CD14-positive monocyte (primary cell): ENCODE measurements at regions not wholly inside any gene's neighbourhood (a gene's known extent, or its start where the extent isn't known, plus 50 kb on each side); places are given as distances from the start of the nearest gene placed in this dataset.

Source experiments
- DNase-seq, 3 donors: peaks; one replicate each; pipeline ENCODE4 v3.0.0-alpha.2; 2011 to 2022
- H2AFZ ChIP-seq: 2 replicates; pipeline ENCODE4 v1.6.0; 2012; ENCODE audit warnings: mild to moderate bottlenecking, low read depth, low read length, inconsistent platforms; ENCODE audit not compliant: insufficient read depth, poor library complexity, severe bottlenecking
- H3K27ac ChIP-seq, 2 donors: 1 replicate in 1 of 2; 2 replicates in 1 of 2; pipeline ENCODE4 v1.5.1; 2012 to 2013; ENCODE audit warnings: low read length in 2 of 2, control low read depth in 1 of 2, inconsistent platforms in 1 of 2, low read depth in 1 of 2, mild to moderate bottlenecking in 1 of 2
- H3K27me3 ChIP-seq, 2 donors: one replicate each; pipeline versions ENCODE4 v1.6.0 to v1.6.1; 2011 to 2013; ENCODE audit warnings: low read length in 2 of 2; ENCODE audit not compliant: control insufficient read depth in 2 of 2, insufficient read depth in 2 of 2
- H3K36me3 ChIP-seq, 2 donors: replicated peaks in 1 of 2; 1 replicate in 1 of 2; 2 replicates in 1 of 2; pipeline versions ENCODE4 v1.5.1 to v1.6.1; 2012 to 2013; ENCODE audit warnings: low read length in 2 of 2, control low read depth in 1 of 2, inconsistent platforms in 1 of 2, mild to moderate bottlenecking in 1 of 2; ENCODE audit not compliant: insufficient read depth in 2 of 2, control insufficient read depth in 1 of 2
- H3K4me1 ChIP-seq, 2 donors: 1 replicate in 1 of 2; 2 replicates in 1 of 2; pipeline versions ENCODE4 v1.5.1 to v1.6.1; 2012 to 2013; ENCODE audit warnings: low read length in 2 of 2, control low read depth in 1 of 2, inconsistent platforms in 1 of 2, mild to moderate bottlenecking in 1 of 2, moderate library complexity in 1 of 2; ENCODE audit not compliant: insufficient read depth in 2 of 2, control insufficient read depth in 1 of 2
- H3K4me2 ChIP-seq: replicated peaks from 2 replicates; pipeline ENCODE3; 2012; ENCODE audit warnings: low read length, moderate library complexity, mild to moderate bottlenecking; ENCODE audit not compliant: poor library complexity, severe bottlenecking; ENCODE audit errors: extremely low read depth
- H3K4me3 ChIP-seq, 3 experiments: fragments of 200-600 bp in 1 of 3; sonication (generic) in 1 of 3; replicated peaks in 1 of 3; 1 replicate in 2 of 3; 2 replicates in 1 of 3; pipeline ENCODE4 v1.5.1; 2011 to 2013; ENCODE audit warnings: low read length in 3 of 3, mild to moderate bottlenecking in 3 of 3, control low read depth in 2 of 3, low read depth in 2 of 3, inconsistent platforms in 1 of 3, moderate library complexity in 1 of 3
- H3K79me2 ChIP-seq: 2 replicates; pipeline ENCODE4 v1.6.0; 2012; ENCODE audit warnings: mild to moderate bottlenecking, control low read depth, inconsistent platforms, low read length, moderate library complexity; ENCODE audit not compliant: insufficient read depth
- H3K9ac ChIP-seq: 2 replicates; pipeline ENCODE4 v1.6.0; 2017; ENCODE audit warnings: low read length, mild to moderate bottlenecking; ENCODE audit not compliant: insufficient read depth, poor library complexity, severe bottlenecking
- H3K9me3 ChIP-seq, 2 donors: replicated peaks in 1 of 2; 1 replicate in 1 of 2; 2 replicates in 1 of 2; pipeline versions ENCODE4 v1.5.1 to v1.6.1; 2012 to 2013; ENCODE audit warnings: low read length in 2 of 2, control low read depth in 1 of 2; ENCODE audit not compliant: control insufficient read depth in 1 of 2, insufficient read depth in 1 of 2
- H4K20me1 ChIP-seq: 2 replicates; pipeline ENCODE4 v1.6.0; 2012; ENCODE audit warnings: mild to moderate bottlenecking, low read length, control low read depth, moderate library complexity; ENCODE audit not compliant: insufficient read depth
- H3K27ac Mint-ChIP-seq, 7 donors: one replicate each; pipeline ENCODE4 v1.8.0; 2020; ENCODE audit warnings: mild to moderate bottlenecking in 7 of 7, mixed read lengths in 7 of 7, moderate library complexity in 6 of 7, inconsistent platforms in 2 of 7
- H3K27me3 Mint-ChIP-seq, 3 donors: one replicate each; pipeline ENCODE4 v1.8.0; 2021 to 2022; ENCODE audit warnings: low read depth in 3 of 3, mild to moderate bottlenecking in 3 of 3, mixed read lengths in 3 of 3, moderate library complexity in 3 of 3, inconsistent platforms in 1 of 3
- H3K36me3 Mint-ChIP-seq, 2 donors: one replicate each; pipeline ENCODE4 v1.8.0; 2020; ENCODE audit warnings: mixed read lengths in 2 of 2, inconsistent platforms in 1 of 2, mild to moderate bottlenecking in 1 of 2
- H3K4me1 Mint-ChIP-seq: one replicate; pipeline ENCODE4 v1.8.0; 2020; ENCODE audit warnings: mild to moderate bottlenecking, mixed read lengths
- H3K4me3 Mint-ChIP-seq, 2 donors: one replicate each; pipeline ENCODE4 v1.8.0; 2020; ENCODE audit warnings: mild to moderate bottlenecking in 2 of 2, mixed read lengths in 2 of 2, moderate library complexity in 1 of 2
- H3K9me3 Mint-ChIP-seq, 7 donors: one replicate each; pipeline ENCODE4 v1.8.0; 2020 to 2022; ENCODE audit warnings: mixed read lengths in 7 of 7, mild to moderate bottlenecking in 6 of 7, moderate library complexity in 6 of 7, inconsistent platforms in 2 of 7
- WGBS: methylation state at CpG from one replicate; pipeline ENCODE4 v1.1.5; 2013; ENCODE audit warnings: missing lambda C conversion rate; ENCODE audit not compliant: insufficient coverage; 5-methylcytosine and 5-hydroxymethylcytosine counted together
- intact Hi-C, 2 donors: fragments of 100-400 bp; cut with micrococcal nuclease; formaldehyde crosslinking; loops; one replicate each; pipeline versions ENCODE4 v1.15.0 to v1.15.1; 2023
- TF ChIP-seq, protein P1 (sequence below): fragments of 200-600 bp; IDR thresholded peaks from one replicate; pipeline ENCODE4 v1.8.0; 2022; ENCODE audit warnings: antibody characterized with exemption, mild to moderate bottlenecking

DNA sequence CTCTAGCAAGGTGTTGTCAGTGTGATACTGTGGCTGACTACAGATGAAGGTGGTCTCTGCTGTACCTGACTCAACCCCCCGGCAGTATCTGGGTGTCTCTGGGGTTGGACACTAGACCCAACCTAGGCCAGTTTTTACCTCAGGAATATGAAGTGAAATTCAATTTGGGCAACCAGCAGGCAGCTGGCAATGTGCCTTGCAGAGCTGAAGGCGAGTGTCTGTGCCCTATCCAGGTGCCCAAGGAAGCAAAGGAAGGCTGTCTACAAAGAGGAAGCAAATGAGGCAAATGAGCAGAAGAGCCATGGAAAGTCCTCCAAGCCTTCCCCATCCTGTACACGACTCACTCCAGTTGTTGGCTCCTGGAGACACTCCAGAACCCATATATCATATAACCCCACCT lies 264.6 kb upstream of the AGAP1 start:
- H3K4me1 Mint-ChIP-seq: no peaks in the 10 kb centered on the region
- no peak overlapping the region for H3K4me3 Mint-ChIP-seq
- peaks cover 3 to 9% (median 5%) of the 10 kb centered on the region in 3 donors for H3K27me3 Mint-ChIP-seq
- Histone ChIP-seq H4K20me1 (no peaks in the 10 kb centered on the region), H3K9ac (no peak overlapping the region), H3K27ac (no peak overlapping the region), H3K27me3 (no peaks in the 10 kb centered on the region), H2AFZ (no peak overlapping the region), H3K9me3 (no peaks in the 10 kb centered on the region), H3K36me3 (no peaks in the 10 kb centered on the region), H3K79me2 (no peaks in the 10 kb centered on the region), H3K4me1 (no peaks in the 10 kb centered on the region), H3K4me2 (no peak overlapping the region), H3K4me3 (no peak overlapping the region)
- peaks cover 0 to 4% (median 0%) of the 10 kb centered on the region in 7 donors for H3K9me3 Mint-ChIP-seq
- H3K36me3 Mint-ChIP-seq: no peaks in the 10 kb centered on the region
- 54% methylated on average over 3 of the region's 3 CpGs for WGBS
- TF ChIP-seq, protein P1, sequence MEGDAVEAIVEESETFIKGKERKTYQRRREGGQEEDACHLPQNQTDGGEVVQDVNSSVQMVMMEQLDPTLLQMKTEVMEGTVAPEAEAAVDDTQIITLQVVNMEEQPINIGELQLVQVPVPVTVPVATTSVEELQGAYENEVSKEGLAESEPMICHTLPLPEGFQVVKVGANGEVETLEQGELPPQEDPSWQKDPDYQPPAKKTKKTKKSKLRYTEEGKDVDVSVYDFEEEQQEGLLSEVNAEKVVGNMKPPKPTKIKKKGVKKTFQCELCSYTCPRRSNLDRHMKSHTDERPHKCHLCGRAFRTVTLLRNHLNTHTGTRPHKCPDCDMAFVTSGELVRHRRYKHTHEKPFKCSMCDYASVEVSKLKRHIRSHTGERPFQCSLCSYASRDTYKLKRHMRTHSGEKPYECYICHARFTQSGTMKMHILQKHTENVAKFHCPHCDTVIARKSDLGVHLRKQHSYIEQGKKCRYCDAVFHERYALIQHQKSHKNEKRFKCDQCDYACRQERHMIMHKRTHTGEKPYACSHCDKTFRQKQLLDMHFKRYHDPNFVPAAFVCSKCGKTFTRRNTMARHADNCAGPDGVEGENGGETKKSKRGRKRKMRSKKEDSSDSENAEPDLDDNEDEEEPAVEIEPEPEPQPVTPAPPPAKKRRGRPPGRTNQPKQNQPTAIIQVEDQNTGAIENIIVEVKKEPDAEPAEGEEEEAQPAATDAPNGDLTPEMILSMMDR: no peak
- DNase-seq: no peak
- H3K27ac Mint-ChIP-seq: no peak overlapping the region
- intact Hi-C loops: no loop called here

DNA sequence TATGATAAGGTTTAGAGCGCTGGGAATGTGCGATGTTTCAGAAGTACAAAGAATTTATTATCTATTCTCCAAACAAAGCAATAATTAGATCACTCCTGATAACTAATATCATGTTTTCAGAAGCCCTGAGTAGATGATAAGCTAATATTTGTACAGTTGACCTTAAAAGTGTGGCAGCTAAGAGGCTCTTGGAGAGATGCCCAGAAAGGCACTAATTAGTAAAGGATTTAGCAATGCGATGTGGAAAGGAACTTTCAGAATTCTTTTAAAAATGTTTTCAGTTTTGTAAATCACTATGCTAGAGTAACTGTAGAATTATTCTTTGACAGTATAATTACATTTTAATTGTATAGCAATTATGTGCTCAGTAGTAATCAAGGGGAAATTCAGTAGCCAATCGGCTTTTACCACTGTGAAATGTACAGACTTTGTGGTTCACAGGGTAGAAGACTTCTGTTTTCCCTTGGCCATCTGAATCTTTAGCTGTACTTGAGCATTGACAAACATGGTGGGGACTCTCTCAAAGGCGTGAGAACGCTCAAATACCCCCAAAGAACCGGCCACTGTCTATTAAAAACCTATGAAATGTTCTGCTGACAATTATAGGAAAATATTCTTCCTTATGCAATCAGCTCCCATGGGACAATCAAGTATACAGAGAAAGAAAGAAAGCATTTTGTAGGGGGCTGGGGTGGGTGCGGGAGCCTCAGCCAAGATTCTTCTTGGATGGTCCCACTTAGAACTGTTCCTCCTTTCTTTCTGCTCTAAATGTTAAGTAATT lies 262.8 kb upstream of the AGAP1 start:
- no peak for DNase-seq
- H3K4me1 ChIP-seq: no peaks in the 10 kb centered on the region
- H3K4me1 Mint-ChIP-seq: no peaks in the 10 kb centered on the region
- no peak overlapping the region for H3K4me3 ChIP-seq
- WGBS: no CpG with 5 or more reads among the region's 8 CpGs
- no peaks in the 10 kb centered on the region for H3K36me3 Mint-ChIP-seq
- no peaks in the 10 kb centered on the region for H4K20me1 ChIP-seq
- no peaks in the 10 kb centered on the region for H3K27me3 ChIP-seq
- no peaks in the 10 kb centered on the region for H3K79me2 ChIP-seq
- no peak overlapping the region for H3K9ac ChIP-seq
- H3K27me3 Mint-ChIP-seq: peaks cover 3 to 6% (median 6%) of the 10 kb centered on the region in 3 donors
- H3K27ac ChIP-seq: no peak overlapping the region
- no peak overlapping the region for H3K4me3 Mint-ChIP-seq
- no peak overlapping the region for H3K27ac Mint-ChIP-seq
- H3K9me3 ChIP-seq: no peaks in the 10 kb centered on the region
- no peak overlapping the region for H3K4me2 ChIP-seq
- no peak overlapping the region for H2AFZ ChIP-seq
- intact Hi-C loops: no loop called here
- peaks cover 0 to 4% (median 0%) of the 10 kb centered on the region in 7 donors for H3K9me3 Mint-ChIP-seq
- H3K36me3 ChIP-seq: no peaks in the 10 kb centered on the region
- TF ChIP-seq, protein P1: no peak
